Kidney (tissue), 13 donors: ENCODE measurements at regions not wholly inside any gene's neighbourhood (a gene's known extent, or its start where the extent isn't known, plus 50 kb on each side); places are given as distances from the start of the nearest gene placed in this dataset.

Source experiments
- DNase-seq, 5 donors: peaks; one replicate each; pipeline ENCODE4 v3.0.0-alpha.2; 2013 to 2020
- FAIRE-seq: peaks from 2 replicates; lab custom pipeline; 2012; peaks lifted over from hg19 to GRCh38; lab: Jason Lieb, UNC
- H3K27ac ChIP-seq, 2 donors: one replicate each; pipeline ENCODE4 v1.7.0; 2013; ENCODE audit warnings: low read depth in 2 of 2, low read length in 2 of 2, inconsistent platforms in 1 of 2
- H3K27me3 ChIP-seq: one replicate; pipeline ENCODE4 v1.7.1; 2013; ENCODE audit warnings: low read length, inconsistent platforms; ENCODE audit not compliant: control insufficient read depth, insufficient read depth
- H3K36me3 ChIP-seq, 3 donors: one replicate each; pipeline versions ENCODE4 v1.7.0 to v1.7.1; 2013; ENCODE audit warnings: low read length in 3 of 3, control low read depth in 1 of 3, inconsistent platforms in 1 of 3; ENCODE audit not compliant: insufficient read depth in 3 of 3, control insufficient read depth in 2 of 3
- H3K4me1 ChIP-seq, 3 donors: one replicate each; pipeline versions ENCODE4 v1.7.0 to v1.7.1; 2013; ENCODE audit warnings: low read length in 3 of 3, inconsistent platforms in 1 of 3, low read depth in 1 of 3; ENCODE audit not compliant: control insufficient read depth in 2 of 3, insufficient read depth in 2 of 3
- H3K4me3 ChIP-seq, 3 donors: one replicate each; pipeline versions ENCODE4 v1.7.0 to v1.8.1; 2013; ENCODE audit warnings: low read length in 3 of 3, control low read depth in 1 of 3, inconsistent platforms in 1 of 3
- H3K9ac ChIP-seq, 3 donors: one replicate each; pipeline versions ENCODE4 v1.7.0 to v1.7.1; 2013; ENCODE audit warnings: low read length in 3 of 3, control low read depth in 1 of 3, inconsistent platforms in 1 of 3
- H3K9me3 ChIP-seq, 3 donors: one replicate each; pipeline versions ENCODE4 v1.7.0 to v1.7.1; 2013; ENCODE audit warnings: low read length in 3 of 3, control low read depth in 1 of 3, inconsistent platforms in 1 of 3; ENCODE audit not compliant: control insufficient read depth in 2 of 3, insufficient read depth in 1 of 3
- intact Hi-C: fragments of 100-400 bp; cut with DNase I; formaldehyde crosslinking; loops from one replicate; pipeline ENCODE4 v1.11.1; 2022
- TF ChIP-seq, protein P1 (sequence below): IDR thresholded peaks from 3 replicates; pipeline ENCODE4 v1.5.1; 2012; ENCODE audit warnings: mild to moderate bottlenecking, moderate library complexity, borderline replicate concordance; ENCODE audit not compliant: insufficient read depth; ENCODE audit errors: extremely low read depth
- donor health status: control.
- donor health status: control.
- donor health status: control.
- donor health status: control.
- donor health status: control.
- donor health status: DM: yes; HTN: yes; CAD: no.
- donor health status: Normal renal cell carcinoma (clear cell type).

DNA sequence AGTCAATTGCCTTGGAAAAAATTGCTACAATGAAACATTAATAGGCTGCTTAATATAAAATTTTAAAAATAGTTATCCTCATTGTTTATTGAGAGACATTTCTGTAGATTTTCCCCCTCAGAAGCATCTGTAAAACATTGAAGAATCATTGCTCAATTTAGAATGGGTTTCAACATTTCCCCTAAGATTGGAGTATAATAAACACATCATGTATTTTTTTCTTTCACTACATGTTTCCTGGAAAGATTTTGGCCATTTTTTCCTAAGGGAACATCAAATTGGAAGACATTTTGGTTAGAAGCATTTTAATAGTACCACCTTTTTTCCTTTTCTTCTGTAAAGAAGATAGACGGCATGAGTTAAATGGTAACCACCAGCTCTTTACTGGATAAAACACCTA lies 443.2 kb upstream of the SPHKAP start:
- H3K27me3 ChIP-seq: no peaks in the 10 kb centered on the region
- H3K9me3 ChIP-seq: no peaks in the 10 kb centered on the region
- FAIRE-seq (no peak), DNase-seq (no peak)
- H3K4me3 ChIP-seq: no peak overlapping the region
- no peak overlapping the region for H3K9ac ChIP-seq
- TF ChIP-seq, protein P1, sequence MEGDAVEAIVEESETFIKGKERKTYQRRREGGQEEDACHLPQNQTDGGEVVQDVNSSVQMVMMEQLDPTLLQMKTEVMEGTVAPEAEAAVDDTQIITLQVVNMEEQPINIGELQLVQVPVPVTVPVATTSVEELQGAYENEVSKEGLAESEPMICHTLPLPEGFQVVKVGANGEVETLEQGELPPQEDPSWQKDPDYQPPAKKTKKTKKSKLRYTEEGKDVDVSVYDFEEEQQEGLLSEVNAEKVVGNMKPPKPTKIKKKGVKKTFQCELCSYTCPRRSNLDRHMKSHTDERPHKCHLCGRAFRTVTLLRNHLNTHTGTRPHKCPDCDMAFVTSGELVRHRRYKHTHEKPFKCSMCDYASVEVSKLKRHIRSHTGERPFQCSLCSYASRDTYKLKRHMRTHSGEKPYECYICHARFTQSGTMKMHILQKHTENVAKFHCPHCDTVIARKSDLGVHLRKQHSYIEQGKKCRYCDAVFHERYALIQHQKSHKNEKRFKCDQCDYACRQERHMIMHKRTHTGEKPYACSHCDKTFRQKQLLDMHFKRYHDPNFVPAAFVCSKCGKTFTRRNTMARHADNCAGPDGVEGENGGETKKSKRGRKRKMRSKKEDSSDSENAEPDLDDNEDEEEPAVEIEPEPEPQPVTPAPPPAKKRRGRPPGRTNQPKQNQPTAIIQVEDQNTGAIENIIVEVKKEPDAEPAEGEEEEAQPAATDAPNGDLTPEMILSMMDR: no peak
- no peak overlapping the region for H3K27ac ChIP-seq
- no peaks in the 10 kb centered on the region for H3K4me1 ChIP-seq
- no peaks in the 10 kb centered on the region for H3K36me3 ChIP-seq
- intact Hi-C loops: no loop called here

DNA sequence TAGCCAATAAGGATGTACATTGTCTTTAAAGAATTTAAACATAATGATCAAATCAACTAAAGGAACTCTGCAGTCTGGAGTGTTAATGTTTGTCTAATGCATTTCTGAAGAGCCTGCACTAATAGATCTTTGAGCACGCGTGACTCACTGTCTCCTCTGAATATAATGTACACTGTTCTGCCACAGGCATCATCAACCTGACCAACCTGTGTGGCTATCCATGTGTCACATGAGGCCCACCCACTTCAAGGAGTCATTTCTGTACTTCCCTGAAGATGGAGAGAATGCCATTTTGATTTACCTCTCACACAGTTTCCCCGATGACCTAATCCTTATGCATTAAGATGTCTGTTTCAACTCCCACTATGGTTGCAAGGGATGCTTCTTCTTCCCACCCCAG lies 434.0 kb upstream of the SPHKAP start:
- FAIRE-seq (no peak), DNase-seq (no peak)
- H3K27ac ChIP-seq: no peak overlapping the region
- no peaks in the 10 kb centered on the region for H3K4me1 ChIP-seq
- TF ChIP-seq, protein P1: no peak
- H3K9ac ChIP-seq: no peak overlapping the region
- H3K4me3 ChIP-seq: no peak overlapping the region
- no peaks in the 10 kb centered on the region for H3K36me3 ChIP-seq
- no peaks in the 10 kb centered on the region for H3K27me3 ChIP-seq
- intact Hi-C loops: no loop called here
- H3K9me3 ChIP-seq: no peaks in the 10 kb centered on the region

DNA sequence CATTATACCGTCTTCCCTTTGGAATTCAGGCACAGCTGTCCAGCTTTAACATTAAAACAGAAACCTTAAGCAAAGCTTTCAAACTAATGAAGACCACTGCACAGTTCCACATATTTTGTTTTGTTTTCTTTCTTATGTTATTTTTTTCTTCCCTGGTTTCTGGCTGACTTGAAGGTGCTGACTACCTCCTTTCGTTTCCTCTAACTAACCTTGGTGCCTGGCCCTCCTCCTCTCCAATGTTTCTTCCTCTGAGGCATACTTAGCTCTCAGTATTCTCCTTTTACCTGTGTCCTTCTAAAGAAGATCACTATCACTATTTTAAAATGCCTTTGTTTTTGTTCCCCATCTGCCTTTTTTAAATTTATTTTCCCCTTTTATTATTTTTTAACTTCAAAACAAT lies 433.3 kb upstream of the SPHKAP start:
- intact Hi-C loops: no loop called here
- no peak overlapping the region for H3K4me3 ChIP-seq
- no peaks in the 10 kb centered on the region for H3K4me1 ChIP-seq
- DNase-seq (no peak), FAIRE-seq (no peak)
- TF ChIP-seq, protein P1: no peak
- H3K9me3 ChIP-seq: no peaks in the 10 kb centered on the region
- H3K27me3 ChIP-seq: no peaks in the 10 kb centered on the region
- no peak overlapping the region for H3K27ac ChIP-seq
- no peak overlapping the region for H3K9ac ChIP-seq
- no peaks in the 10 kb centered on the region for H3K36me3 ChIP-seq

DNA sequence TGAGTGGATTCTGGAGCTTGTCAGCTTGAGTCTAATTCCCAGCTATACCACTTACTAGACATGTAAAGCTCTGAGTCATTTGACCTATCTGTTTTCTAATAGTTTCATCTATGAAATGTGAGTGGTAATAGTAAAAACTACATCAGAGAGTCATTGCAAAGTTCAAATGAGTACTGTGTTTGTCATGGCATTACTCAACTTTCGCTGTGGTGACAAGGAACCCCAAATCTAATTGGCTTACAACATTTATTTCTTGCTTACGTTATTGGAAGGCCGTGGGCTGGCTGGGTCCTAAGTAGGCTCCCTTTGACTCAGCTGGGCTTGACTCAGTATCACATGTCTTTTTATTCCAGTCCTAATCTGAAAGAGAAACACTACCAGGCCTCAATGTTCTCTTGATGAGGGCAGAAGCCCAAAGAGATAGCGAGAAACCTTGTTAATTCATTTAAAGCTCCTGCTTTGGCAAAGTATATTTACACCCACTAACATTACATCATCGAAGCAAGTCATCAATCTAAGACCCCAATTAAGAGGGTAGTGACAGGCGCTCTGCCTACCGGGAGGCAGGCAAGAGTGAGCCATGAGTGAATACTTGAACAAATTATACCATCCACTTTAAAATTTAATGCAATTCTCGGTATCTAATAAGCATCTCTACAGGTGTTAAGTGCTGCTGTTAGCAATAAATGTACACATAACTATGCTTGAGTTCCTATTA lies 431.8 kb upstream of the SPHKAP start:
- DNase-seq (no peak), FAIRE-seq (no peak)
- H3K27ac ChIP-seq: no peak overlapping the region
- TF ChIP-seq, protein P1: no peak
- no peak overlapping the region for H3K9ac ChIP-seq
- no peaks in the 10 kb centered on the region for H3K4me1 ChIP-seq
- no peaks in the 10 kb centered on the region for H3K27me3 ChIP-seq
- no peaks in the 10 kb centered on the region for H3K36me3 ChIP-seq
- H3K4me3 ChIP-seq: no peak overlapping the region
- intact Hi-C loops: no loop called here
- no peaks in the 10 kb centered on the region for H3K9me3 ChIP-seq
